ENCODE measurements at regions not wholly inside any gene's neighbourhood (a gene's known extent, or its start where the extent isn't known, plus 50 kb on each side); places are given as distances from the start of the nearest gene placed in this dataset.

GRCh38 chr4:154984616-154985015, 203.5 kb downstream of the RBM46 start:
- TF ChIP-seq POLR2AphosphoS2 (conservative IDR thresholded peaks at IDR 0.05; ENCODE audit: low read length) (no peak), CTCF (IDR thresholded peaks at IDR 0.05) (no peak), EP300 (IDR thresholded peaks at IDR 0.05) (no peak), USF2 (IDR thresholded peaks at IDR 0.05) (no peak)

All from A549 (cell line).